HG02981 (cell line): ENCODE measurements at regions not wholly inside any gene's neighbourhood (a gene's known extent, or its start where the extent isn't known, plus 50 kb on each side); places are given as distances from the start of the nearest gene placed in this dataset.

ENCODE experiments used
- ATAC-seq: cut with Tn5 transposase; IDR thresholded peaks from one replicate; pipeline ENCODE4 v1.9.1; 2021; ENCODE audit warnings: mild to moderate bottlenecking, moderate library complexity; ENCODE audit not compliant: unreplicated experiment

GRCh38 chr18:33960417-33960816 lies 264.3 kb downstream of the NOL4 start:
- no peak for ATAC-seq

DNA sequence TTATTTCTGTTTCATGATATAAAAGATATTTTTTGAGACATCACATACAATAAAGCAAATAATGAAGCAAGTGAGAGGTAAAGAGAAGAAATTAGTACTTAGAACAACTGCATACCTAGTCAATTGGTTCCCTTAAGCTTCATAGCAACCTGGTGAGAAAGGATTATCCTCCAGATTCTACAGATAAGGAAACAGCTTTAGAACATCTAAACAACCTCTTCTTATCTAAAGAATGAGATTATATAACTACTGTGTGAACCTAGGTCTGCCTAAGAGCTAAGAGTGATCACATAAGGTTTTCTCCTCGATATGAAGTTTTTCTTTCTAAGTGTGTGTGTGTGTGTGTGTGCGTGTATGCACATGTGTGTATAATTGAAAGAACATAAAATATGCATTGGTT lies 265.1 kb downstream of the NOL4 start:
- ATAC-seq, result no peak

DNA sequence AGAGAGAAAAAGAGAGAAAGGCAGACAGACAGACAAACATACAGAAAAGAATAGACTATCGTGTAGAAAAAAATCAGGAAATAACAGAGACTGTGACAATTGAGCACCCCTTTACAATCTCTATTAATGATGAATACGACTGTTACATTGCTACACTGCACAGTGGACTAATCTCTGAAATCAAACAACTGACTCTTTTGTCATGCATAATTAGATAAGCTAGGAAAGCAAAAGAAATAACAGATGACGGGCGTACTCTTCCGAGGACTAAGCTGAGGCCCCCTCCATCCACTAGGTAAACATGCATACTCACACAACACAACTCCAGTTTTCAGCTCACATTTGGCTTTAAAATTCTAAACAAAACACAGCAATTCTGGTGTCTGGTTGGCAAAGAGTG lies 267.0 kb downstream of the NOL4 start:
- no peak for ATAC-seq

DNA sequence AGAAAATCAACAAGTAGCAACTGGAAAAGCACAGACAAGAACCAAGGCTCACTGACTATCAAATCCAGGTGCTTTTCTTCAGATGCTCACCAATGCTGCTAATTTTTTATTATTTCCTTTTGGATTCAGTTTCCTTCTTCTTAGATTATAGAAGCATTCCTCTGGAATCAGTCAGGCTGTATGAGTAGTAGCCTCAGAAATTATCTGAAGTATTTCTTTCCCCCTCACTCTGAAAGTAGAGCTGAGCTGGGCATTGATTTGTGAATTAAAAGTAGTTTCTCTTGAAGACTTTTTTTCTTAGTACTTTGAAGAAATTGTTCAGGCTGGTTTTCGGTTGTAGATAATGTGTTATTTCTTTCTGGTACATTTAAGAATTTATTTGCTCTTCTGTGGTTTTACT lies 273.7 kb downstream of the NOL4 start:
- no peak for ATAC-seq

GRCh38 chr18:33946336-33946735 lies 278.4 kb downstream of the NOL4 start:
- ATAC-seq, result no peak

DNA sequence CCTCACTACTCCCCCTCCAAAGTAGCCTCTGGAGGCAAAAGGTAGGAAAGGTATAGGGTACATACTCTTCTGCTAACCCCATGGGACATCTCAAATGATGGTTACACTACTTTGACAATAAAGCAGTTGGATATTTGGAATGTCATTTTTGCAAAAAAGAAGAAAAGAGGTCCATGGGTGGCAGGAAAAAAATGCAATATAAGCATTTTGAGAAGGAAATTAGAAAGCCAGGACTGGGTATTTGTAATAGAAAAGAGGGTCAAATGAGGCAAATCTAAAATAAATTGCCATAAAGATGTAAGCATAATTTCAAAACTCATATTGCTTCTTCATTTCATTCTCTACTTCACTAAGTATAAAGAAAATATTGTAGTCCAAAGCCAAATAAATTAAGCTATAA lies 280.2 kb downstream of the NOL4 start:
- ATAC-seq, result no peak

GRCh38 chr18:33937270-33937816 lies 287.4 kb downstream of the NOL4 start:
- no peak for ATAC-seq

DNA sequence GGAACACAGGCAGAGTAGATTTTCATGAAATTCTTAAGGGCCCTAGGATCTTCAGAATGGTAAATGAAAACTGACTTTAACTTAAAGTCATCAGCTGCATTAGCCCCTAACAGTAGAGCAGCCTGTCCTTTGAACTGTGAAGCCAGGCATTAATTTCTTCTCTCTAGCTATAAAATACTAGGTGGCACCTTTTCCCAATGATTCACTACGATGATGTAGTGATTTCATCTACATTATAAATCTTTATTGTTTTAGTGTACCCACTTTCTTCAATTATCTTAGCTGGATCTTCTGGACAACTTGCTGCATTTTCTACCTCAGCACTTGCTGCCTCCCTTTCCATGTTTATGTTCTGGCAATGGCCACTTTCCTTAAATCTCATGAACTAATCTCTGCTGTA lies 290.5 kb downstream of the NOL4 start:
- ATAC-seq, result no peak

GRCh38 chr18:33928231-33928630 lies 296.5 kb downstream of the NOL4 start:
- ATAC-seq, result no peak

GRCh38 chr18:33924576-33924975 lies 300.1 kb downstream of the NOL4 start:
- no peak for ATAC-seq

GRCh38 chr18:33923980-33924379 lies 300.7 kb downstream of the NOL4 start:
- no peak for ATAC-seq

- no peak for ATAC-seq
Measured at GRCh38 chr18:33918571-33918970, 306.1 kb downstream of the NOL4 start.

- no peak for ATAC-seq
Measured at GRCh38 chr18:33916200-33916599, 308.5 kb downstream of the NOL4 start.

DNA sequence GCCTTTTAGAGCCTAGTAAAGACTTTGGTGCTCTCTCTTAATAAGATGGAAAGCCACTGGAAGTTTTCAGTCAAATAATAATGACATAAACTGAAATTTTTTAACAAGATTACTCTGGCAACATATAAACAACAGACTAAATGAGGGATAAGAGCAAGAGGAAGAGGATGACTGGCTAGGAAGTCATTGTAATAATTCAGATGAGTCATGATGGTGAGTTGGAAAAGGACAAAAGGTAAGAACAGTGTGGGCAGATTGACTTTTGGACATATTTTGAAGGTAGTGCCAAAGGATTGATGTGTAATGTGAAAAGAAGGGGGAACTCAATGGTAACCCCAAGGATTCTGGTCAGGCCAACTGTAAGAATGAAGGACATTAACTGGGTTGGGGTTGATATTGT lies 310.3 kb downstream of the NOL4 start:
- ATAC-seq, result no peak

DNA sequence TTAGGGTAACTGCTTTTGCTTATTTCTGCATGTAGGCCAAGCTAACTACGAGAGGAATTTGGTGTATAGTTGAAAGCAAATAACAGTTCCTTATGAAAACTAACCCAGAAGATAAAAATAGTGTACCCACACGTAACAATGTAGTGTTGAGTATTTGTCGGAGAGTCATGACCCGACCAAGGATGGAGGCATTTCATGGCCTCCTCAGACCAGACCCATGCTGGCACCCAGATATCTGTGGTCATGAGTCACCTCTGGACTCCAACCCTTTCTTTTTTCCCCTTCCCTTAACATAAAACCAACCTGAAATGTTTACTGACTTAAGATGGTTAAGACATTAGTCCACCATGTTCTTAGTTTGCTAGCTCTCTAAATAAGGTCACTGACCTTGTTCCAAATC lies 318.7 kb downstream of the NOL4 start:
- ATAC-seq, result no peak

GRCh38 chr18:33901894-33902512 lies 322.7 kb downstream of the NOL4 start:
- ATAC-seq, result no peak

GRCh38 chr18:33900638-33901037 lies 322.6 kb downstream of the ASXL3 start:
- no peak for ATAC-seq

- ATAC-seq, result no peak
Measured at GRCh38 chr18:33898427-33898826, 320.4 kb downstream of the ASXL3 start.

DNA sequence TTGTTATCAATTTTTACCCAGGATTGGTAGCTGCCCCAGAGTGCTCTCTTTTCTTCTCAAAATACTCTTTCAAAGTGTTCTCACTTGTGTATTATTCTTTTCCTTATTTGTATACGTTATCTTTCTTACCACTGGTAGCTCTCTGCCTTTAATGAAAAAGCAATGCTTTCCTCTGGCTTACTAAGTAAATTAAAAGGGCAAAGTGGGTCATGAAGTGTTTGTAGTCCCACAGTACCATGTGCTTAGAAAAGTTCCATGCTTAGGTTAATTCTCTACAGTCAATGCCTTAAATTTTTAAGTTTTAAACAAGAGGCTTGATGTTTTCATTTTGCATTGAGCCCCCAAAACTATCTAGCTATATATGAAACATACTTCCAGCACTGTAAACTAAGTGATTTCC lies 300.2 kb downstream of the ASXL3 start:
- ATAC-seq, result no peak

GRCh38 chr18:33875029-33875565 lies 297.1 kb downstream of the ASXL3 start:
- ATAC-seq, result no peak

- no peak for ATAC-seq
Measured at GRCh38 chr18:33873112-33873511, 295.1 kb downstream of the ASXL3 start.

DNA sequence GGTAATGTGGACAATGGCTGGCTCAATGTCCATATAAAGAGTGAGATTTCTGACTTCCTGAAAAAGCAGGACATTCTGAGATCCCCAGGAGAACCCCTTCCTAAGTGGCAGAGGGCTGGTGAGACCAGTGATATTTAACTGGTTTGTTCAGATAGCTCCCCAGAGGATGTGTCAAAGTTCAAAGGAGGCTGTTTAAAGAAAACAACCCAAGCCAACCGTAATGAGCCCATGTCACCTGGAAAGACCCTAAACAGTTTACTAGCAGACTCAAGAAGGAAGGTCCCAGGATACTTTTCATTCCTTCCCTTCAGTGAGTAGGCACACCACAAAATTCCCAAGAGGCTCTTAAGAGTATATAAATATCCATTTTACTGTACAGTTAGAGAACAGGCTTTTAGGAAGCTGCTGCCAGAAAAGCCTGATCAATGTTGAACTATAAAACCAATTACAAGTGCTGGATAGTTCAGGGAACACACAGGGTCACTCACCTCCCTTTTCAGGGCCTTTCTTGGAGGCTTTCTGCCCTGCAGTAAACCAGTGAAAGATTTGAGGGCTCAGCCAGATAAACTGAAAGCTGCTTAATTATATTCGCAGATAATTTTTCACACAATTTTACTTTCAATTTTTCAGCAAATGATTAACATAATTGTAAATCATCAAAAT lies 293.5 kb downstream of the ASXL3 start:
- no peak for ATAC-seq
